ENCODE measurements at regions not wholly inside any gene's neighbourhood (a gene's known extent, or its start where the extent isn't known, plus 50 kb on each side); places are given as distances from the start of the nearest gene placed in this dataset.

- Histone ChIP-seq H3K27ac (no peak overlapping the region), H3K4me3 (no peak overlapping the region), H3K36me3 (no peaks in the 10 kb centered on the region), H3K9me3 (peaks cover 0 to 17% (median 2%) of the 10 kb centered on the region in 12 donors), H3K4me1 (no peaks in the 10 kb centered on the region), H3K27me3 (peaks cover 0 to 4% (median 0%) of the 10 kb centered on the region in 9 donors)
- TF ChIP-seq POLR2A (IDR thresholded peaks at IDR 0.05) (no peak), CTCF (IDR thresholded peaks at IDR 0.05) (no peak)
- ATAC-seq, result no peak
- no peak for DNase-seq
- intact Hi-C loops (cut with DNase I), result no loop called here
- 71 to 89% (median 79%) methylated on average over 7 to 10 of the region's 10 CpGs for WGBS, 4 donors
These were observed 1032.4 kb downstream of the TBC1D22A start for GRCh38 chr22:47794851-47795250.

DNA sequence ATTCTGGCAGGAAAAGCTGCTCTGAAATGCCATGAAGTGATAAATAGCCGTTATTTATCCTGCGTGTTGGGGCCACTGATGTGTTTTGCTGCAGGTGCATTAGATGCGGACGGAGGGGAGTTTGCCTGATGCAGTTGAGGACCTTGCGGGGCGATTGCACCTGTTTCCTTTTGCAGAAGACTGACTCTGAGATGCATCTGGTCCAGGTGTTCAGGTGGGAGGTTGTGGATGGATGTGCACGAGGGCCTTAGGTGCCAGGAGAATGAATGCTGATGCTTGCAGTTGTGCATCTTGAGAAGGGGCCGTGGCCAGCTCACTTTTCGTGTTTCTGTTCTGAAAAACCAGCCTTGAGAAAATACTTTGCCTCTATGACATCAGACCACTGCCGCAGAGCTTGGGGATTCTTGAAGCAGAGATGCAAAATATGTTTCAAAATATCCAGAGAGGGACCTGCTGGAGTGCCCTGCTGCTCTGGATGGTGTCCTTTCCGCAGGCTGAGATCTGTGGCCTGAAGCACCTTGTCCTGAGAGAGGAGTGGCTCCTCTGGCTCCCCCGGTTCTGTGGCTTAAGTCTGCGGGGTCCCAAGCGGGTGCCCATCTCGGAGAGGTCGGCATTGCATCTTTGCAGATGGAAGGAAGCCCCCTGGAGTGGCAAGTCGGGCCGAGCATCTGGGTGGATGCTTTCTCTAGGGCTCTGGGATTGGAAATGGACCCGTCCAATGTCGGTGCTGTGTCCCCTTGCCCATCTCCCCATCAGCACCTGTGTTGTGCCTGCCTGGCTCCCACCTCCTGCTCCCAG lies 1031.1 kb downstream of the TBC1D22A start:
- DNase-seq (no peak), ATAC-seq (no peak)
- intact Hi-C loops (cut with DNase I), result no loop called here
- H3K36me3 ChIP-seq, result no peaks in the 10 kb centered on the region
- WGBS, 4 donors, result 84 to 91% (median 88%) methylated on average over 20 of the region's 20 CpGs
- TF ChIP-seq POLR2A (IDR thresholded peaks at IDR 0.05), result no peak
- TF ChIP-seq CTCF (IDR thresholded peaks at IDR 0.05), result no peak
- H3K9me3 ChIP-seq, result peaks cover 0 to 4% (median 0%) of the 10 kb centered on the region in 12 donors
- no peaks in the 10 kb centered on the region for H3K4me1 ChIP-seq
- no peak overlapping the region for H3K4me3 ChIP-seq
- H3K27me3 ChIP-seq, result peaks cover 0 to 8% (median 0%) of the 10 kb centered on the region in 9 donors
- no peak overlapping the region for H3K27ac ChIP-seq

DNA sequence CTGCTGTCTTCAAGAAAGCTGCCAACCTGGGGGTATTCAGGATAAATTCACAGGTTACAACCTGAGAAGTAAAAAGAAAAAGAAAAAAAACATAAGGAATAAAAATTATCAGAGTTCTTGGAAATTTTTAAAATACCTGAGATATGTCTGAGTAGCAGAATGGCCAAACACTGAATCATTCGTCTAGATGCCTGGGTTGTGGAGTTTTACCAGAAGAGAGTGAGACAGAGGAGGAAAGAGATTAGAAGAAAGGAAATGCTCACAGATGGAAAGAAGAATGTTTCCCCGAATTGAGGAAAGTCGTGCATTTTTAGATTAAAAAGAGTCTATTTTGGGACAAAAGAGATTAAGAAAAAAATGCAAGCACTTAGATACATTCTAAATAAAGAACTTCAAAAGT lies 1026.7 kb downstream of the TBC1D22A start:
- 23 to 34% (median 31%) methylated on average over 3 of the region's 3 CpGs for WGBS, 4 donors
- H3K36me3 ChIP-seq, result no peaks in the 10 kb centered on the region
- intact Hi-C loops (cut with DNase I), result no loop called here
- H3K27me3 ChIP-seq, result peaks cover 0 to 33% (median 6%) of the 10 kb centered on the region in 9 donors
- TF ChIP-seq CTCF (IDR thresholded peaks at IDR 0.05) (no peak), POLR2A (IDR thresholded peaks at IDR 0.05) (no peak)
- no peak overlapping the region for H3K27ac ChIP-seq
- no peaks in the 10 kb centered on the region for H3K4me1 ChIP-seq
- ATAC-seq (no peak), DNase-seq (no peak)
- H3K9me3 ChIP-seq, result peaks cover 0 to 11% (median 1%) of the 10 kb centered on the region in 12 donors
- no peak overlapping the region for H3K4me3 ChIP-seq

GRCh38 chr22:47788461-47788860 lies 1026.0 kb downstream of the TBC1D22A start:
- no peaks in the 10 kb centered on the region for H3K4me1 ChIP-seq
- peaks cover 0 to 38% (median 6%) of the 10 kb centered on the region in 9 donors for H3K27me3 ChIP-seq
- peaks cover 0 to 11% (median 1%) of the 10 kb centered on the region in 12 donors for H3K9me3 ChIP-seq
- no peak for DNase-seq
- WGBS, 4 donors, result 75 to 80% (median 77%) methylated on average over 11 of the region's 11 CpGs
- intact Hi-C loops (cut with DNase I), result no loop called here
- no peak overlapping the region for H3K4me3 ChIP-seq
- ATAC-seq, result no peak
- TF ChIP-seq POLR2A (IDR thresholded peaks at IDR 0.05), result no peak
- TF ChIP-seq CTCF (IDR thresholded peaks at IDR 0.05), result no peak
- no peak overlapping the region for H3K27ac ChIP-seq
- H3K36me3 ChIP-seq, result no peaks in the 10 kb centered on the region

All from heart left ventricle (tissue), 16 donors.